ENCODE measurements at regions not wholly inside any gene's neighbourhood (a gene's known extent, or its start where the extent isn't known, plus 50 kb on each side); places are given as distances from the start of the nearest gene placed in this dataset.

- no peak overlapping the region for H3K27ac ChIP-seq (ENCODE audit: control insufficient read depth, insufficient read depth, low read length)
- TF ChIP-seq EZH2 (IDR thresholded peaks at IDR 0.05; ENCODE audit: low read length) (no peak), CTCF (optimal IDR thresholded peaks at IDR 0.05 in 1 of 3, IDR thresholded peaks at IDR 0.05 in 1 of 3, conservative IDR thresholded peaks at IDR 0.05 in 1 of 3; ENCODE audit: extremely low read depth in 1 of 3, insufficient read depth in 2 of 3, low read length in 3 of 3) (no peak)
- no peak overlapping the region for H3K4me3 ChIP-seq (ENCODE audit: control insufficient read depth in 2 of 3, extremely low read depth in 1 of 3, insufficient read depth in 2 of 3, low read depth in 1 of 3, low read length in 3 of 3)
- H3K4me2 ChIP-seq (ENCODE audit: control insufficient read depth, extremely low read depth, insufficient read depth, low read depth, low read length): no peak overlapping the region
- no peaks in the 10 kb centered on the region for H3K9me1 ChIP-seq (ENCODE audit: control insufficient read depth, extremely low read depth, insufficient read depth, low read length)
- H4K20me1 ChIP-seq (ENCODE audit: control insufficient read depth, extremely low read depth, insufficient read depth, low read length): no peaks in the 10 kb centered on the region
- no peak overlapping the region for H3K9ac ChIP-seq (ENCODE audit: control insufficient read depth, extremely low read depth, insufficient read depth, low read length)
- dilution Hi-C loops (cut with MboI; ENCODE audit: extremely low pct_ligation_motif_present, low sequenced_read_pairs): no loop called here
- H3K9me3 ChIP-seq (ENCODE audit: control insufficient read depth, low read depth, low read length): no peaks in the 10 kb centered on the region
- no peak overlapping the region for H2AFZ ChIP-seq (ENCODE audit: control insufficient read depth, low read length)
- H3K36me3 ChIP-seq (ENCODE audit: control insufficient read depth in 2 of 2, extremely low read depth in 1 of 2, insufficient read depth in 2 of 2, low read length in 2 of 2): no peaks in the 10 kb centered on the region
- no peak for FAIRE-seq
- H3K27me3 ChIP-seq (ENCODE audit: control insufficient read depth, extremely low read depth, insufficient read depth, low read length): no peaks in the 10 kb centered on the region
- no peaks in the 10 kb centered on the region for H3K4me1 ChIP-seq (ENCODE audit: control insufficient read depth, extremely low read depth, insufficient read depth, low read length)
- no peaks in the 10 kb centered on the region for H3K79me2 ChIP-seq (ENCODE audit: control insufficient read depth, insufficient read depth, low read length)
- DNase-seq (ENCODE audit: low read depth, low spot score): no peak
Measured at GRCh38 chr10:106309376-106309775, 855.1 kb downstream of the SORCS1 start.

- Histone ChIP-seq H3K4me1 (ENCODE audit: control insufficient read depth, extremely low read depth, insufficient read depth, low read length) (no peaks in the 10 kb centered on the region), H4K20me1 (ENCODE audit: control insufficient read depth, extremely low read depth, insufficient read depth, low read length) (no peaks in the 10 kb centered on the region), H3K79me2 (ENCODE audit: control insufficient read depth, insufficient read depth, low read length) (no peaks in the 10 kb centered on the region), H3K9ac (ENCODE audit: control insufficient read depth, extremely low read depth, insufficient read depth, low read length) (no peak overlapping the region), H2AFZ (ENCODE audit: control insufficient read depth, low read length) (no peak overlapping the region), H3K36me3 (ENCODE audit: control insufficient read depth in 2 of 2, extremely low read depth in 1 of 2, insufficient read depth in 2 of 2, low read length in 2 of 2) (no peaks in the 10 kb centered on the region), H3K4me3 (ENCODE audit: control insufficient read depth in 2 of 3, extremely low read depth in 1 of 3, insufficient read depth in 2 of 3, low read depth in 1 of 3, low read length in 3 of 3) (no peak overlapping the region), H3K27me3 (ENCODE audit: control insufficient read depth, extremely low read depth, insufficient read depth, low read length) (no peaks in the 10 kb centered on the region), H3K9me3 (ENCODE audit: control insufficient read depth, low read depth, low read length) (no peaks in the 10 kb centered on the region), H3K4me2 (ENCODE audit: control insufficient read depth, extremely low read depth, insufficient read depth, low read depth, low read length) (no peak overlapping the region), H3K9me1 (ENCODE audit: control insufficient read depth, extremely low read depth, insufficient read depth, low read length) (no peaks in the 10 kb centered on the region), H3K27ac (ENCODE audit: control insufficient read depth, insufficient read depth, low read length) (no peak overlapping the region)
- dilution Hi-C loops (cut with MboI; ENCODE audit: extremely low pct_ligation_motif_present, low sequenced_read_pairs): no loop called here
- DNase-seq (ENCODE audit: low read depth, low spot score) (no peak), FAIRE-seq (no peak)
- TF ChIP-seq CTCF (optimal IDR thresholded peaks at IDR 0.05 in 1 of 3, IDR thresholded peaks at IDR 0.05 in 1 of 3, conservative IDR thresholded peaks at IDR 0.05 in 1 of 3; ENCODE audit: extremely low read depth in 1 of 3, insufficient read depth in 2 of 3, low read length in 3 of 3): no peak
- no peak for TF ChIP-seq EZH2 (IDR thresholded peaks at IDR 0.05; ENCODE audit: low read length)
Measured at GRCh38 chr10:106308284-106308683, 856.2 kb downstream of the SORCS1 start.

Data from keratinocyte (primary cell).